ENCODE measurements at regions not wholly inside any gene's neighbourhood (a gene's known extent, or its start where the extent isn't known, plus 50 kb on each side); places are given as distances from the start of the nearest gene placed in this dataset.

DNA sequence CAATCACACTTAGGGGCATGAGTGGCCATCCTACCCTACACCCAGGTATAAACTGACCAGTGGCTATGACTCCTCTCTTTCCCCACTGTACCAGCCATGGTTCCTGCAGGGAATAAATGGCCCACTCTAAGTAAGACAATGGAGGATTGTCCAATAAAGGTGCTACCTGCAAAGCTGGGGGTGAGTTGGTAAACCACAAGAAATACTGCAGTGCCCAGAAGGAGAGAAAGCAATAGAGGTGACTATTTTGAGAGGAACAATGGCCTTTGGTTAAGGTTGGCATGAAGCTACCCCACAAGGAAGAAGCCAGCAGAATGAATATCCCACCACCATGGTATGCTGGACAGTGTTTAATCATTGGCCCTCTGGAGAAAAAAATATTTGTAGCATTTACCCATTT, 233.3 kb upstream of the ECI2 start:
- no peak for TF ChIP-seq POLR2AphosphoS5 (IDR thresholded peaks at IDR 0.05; ENCODE audit: low read depth, low read length)
- TF ChIP-seq, protein P1, sequence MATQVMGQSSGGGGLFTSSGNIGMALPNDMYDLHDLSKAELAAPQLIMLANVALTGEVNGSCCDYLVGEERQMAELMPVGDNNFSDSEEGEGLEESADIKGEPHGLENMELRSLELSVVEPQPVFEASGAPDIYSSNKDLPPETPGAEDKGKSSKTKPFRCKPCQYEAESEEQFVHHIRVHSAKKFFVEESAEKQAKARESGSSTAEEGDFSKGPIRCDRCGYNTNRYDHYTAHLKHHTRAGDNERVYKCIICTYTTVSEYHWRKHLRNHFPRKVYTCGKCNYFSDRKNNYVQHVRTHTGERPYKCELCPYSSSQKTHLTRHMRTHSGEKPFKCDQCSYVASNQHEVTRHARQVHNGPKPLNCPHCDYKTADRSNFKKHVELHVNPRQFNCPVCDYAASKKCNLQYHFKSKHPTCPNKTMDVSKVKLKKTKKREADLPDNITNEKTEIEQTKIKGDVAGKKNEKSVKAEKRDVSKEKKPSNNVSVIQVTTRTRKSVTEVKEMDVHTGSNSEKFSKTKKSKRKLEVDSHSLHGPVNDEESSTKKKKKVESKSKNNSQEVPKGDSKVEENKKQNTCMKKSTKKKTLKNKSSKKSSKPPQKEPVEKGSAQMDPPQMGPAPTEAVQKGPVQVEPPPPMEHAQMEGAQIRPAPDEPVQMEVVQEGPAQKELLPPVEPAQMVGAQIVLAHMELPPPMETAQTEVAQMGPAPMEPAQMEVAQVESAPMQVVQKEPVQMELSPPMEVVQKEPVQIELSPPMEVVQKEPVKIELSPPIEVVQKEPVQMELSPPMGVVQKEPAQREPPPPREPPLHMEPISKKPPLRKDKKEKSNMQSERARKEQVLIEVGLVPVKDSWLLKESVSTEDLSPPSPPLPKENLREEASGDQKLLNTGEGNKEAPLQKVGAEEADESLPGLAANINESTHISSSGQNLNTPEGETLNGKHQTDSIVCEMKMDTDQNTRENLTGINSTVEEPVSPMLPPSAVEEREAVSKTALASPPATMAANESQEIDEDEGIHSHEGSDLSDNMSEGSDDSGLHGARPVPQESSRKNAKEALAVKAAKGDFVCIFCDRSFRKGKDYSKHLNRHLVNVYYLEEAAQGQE (IDR thresholded peaks at IDR 0.05; ENCODE audit: insufficient read depth in 1 of 2, low read depth in 2 of 2, low read length in 2 of 2): no peak
- TF ChIP-seq TAF1 (IDR thresholded peaks at IDR 0.05; ENCODE audit: borderline replicate concordance, insufficient read depth, low read length): no peak
- no peak for TF ChIP-seq SIN3A (IDR thresholded peaks at IDR 0.05; ENCODE audit: borderline replicate concordance, insufficient read depth, low read length)
- no peak for TF ChIP-seq FOXP2 (optimal IDR thresholded peaks at IDR 0.05; ENCODE audit: borderline replicate concordance, extremely low read depth, extremely low read length, insufficient read depth)

Measured in PFSK-1 (cell line).